Cardiac septum (tissue), 1 donor: ENCODE measurements at regions not wholly inside any gene's neighbourhood (a gene's known extent, or its start where the extent isn't known, plus 50 kb on each side); places are given as distances from the start of the nearest gene placed in this dataset.

ENCODE experiments used
- DNase-seq: peaks from one replicate; pipeline ENCODE4 v3.0.0-alpha.2; 2020; ENCODE audit warnings: low spot score
- intact Hi-C: fragments of 100-400 bp; cut with DNase I; formaldehyde crosslinking; loops from one replicate; pipeline ENCODE4 v1.14.0; 2022
- donor health status: DM: no; HTN: no; CAD: no.

GRCh38 chr1:101605878-101606277 lies 369.1 kb downstream of the S1PR1 start:
- intact Hi-C loops, result no loop called here

DNA sequence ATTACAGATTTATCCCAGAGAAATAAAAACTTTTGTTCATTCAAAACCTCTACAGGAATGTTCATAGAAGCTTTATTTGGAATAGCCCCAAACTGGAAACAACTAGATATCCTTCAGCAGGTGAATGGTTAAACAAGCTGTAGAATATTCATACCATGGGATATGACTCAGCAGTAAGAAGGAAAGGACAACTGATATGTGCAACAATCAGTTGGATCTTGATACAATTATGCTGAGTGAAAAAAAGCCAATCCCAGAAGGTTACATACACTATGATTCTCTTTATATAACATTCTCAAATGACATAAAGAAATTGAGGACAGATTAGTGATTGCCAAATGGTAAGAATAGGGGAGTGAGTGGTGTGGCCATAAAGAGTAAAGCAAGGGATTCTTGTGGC lies 376.7 kb downstream of the S1PR1 start:
- no peak for DNase-seq
- intact Hi-C loops, result no loop called here

More at GRCh38 chr1:101605878-101606277, 369.1 kb downstream of the S1PR1 start:
- no peak for DNase-seq

DNA sequence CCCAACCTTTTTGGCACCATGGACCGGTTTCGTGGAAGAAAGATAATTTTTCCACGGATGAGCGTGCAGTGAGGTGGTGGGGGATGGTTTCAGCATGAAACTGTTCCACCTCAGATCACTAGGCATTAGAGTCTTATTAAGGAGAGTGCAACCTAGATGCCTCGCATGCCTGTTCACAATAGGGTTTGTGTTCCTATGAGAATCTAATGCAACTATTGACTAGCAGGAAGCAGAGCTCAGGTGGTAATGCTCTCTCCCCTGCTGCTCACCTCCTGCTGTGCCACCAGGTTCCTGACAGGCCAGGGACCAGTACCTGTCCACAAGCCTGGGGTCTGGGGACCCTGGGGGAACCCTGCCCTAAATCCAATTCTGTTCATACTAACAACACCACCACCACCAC lies 377.8 kb downstream of the OLFM3 start:
- DNase-seq, result no peak
- intact Hi-C loops, result no loop called here

GRCh38 chr1:101632548-101633272 lies 364.0 kb downstream of the OLFM3 start:
- DNase-seq, result no peak
- intact Hi-C loops, result no loop called here

- DNase-seq, result no peak
- intact Hi-C loops, result no loop called here
Observed at GRCh38 chr1:101645810-101646209, 350.9 kb downstream of the OLFM3 start.

DNA sequence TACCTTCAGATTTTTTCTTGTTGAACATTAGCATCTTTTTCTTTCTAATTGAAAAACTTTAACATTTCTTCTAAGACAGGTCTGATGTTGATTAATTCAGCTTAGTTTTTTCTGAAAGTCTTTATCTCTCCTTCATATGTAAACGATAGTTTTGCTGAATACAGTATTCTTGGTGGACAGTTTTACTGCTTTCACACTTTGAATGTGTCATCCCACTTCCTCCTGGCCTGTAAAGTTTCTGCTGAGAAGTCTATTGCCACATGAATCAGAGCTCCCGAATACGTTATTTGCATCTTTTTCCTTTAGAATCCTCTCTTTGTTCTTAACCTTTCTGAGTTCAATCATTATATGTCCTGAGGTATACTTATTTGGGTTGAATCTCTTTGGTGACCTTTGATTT lies 344.2 kb downstream of the OLFM3 start:
- DNase-seq, result no peak
- intact Hi-C loops, result no loop called here

GRCh38 chr1:101653482-101653946 lies 343.2 kb downstream of the OLFM3 start:
- intact Hi-C loops, result no loop called here

GRCh38 chr1:101664726-101665125 lies 332.0 kb downstream of the OLFM3 start:
- no peak for DNase-seq
- intact Hi-C loops, result no loop called here

More at GRCh38 chr1:101653482-101653946, 343.2 kb downstream of the OLFM3 start:
- DNase-seq, result no peak

DNA sequence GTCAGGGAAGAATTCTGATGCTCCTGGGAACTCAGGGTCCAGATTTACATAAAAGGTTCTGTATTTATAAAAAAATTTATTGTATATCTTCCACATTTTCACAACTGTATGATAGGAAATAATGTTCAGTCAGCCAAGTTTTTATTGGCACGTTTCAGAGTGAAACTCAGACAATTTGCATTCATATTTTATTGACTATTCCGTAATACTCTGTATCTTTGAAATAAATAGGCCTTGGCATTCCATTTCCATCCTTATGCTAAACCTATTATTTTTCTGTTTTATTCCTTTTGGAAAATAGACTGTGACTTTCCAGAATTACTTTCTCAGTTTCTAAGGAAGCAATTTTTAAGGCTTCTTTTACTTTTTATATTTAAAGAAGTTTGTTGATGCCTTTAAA lies 329.0 kb downstream of the OLFM3 start:
- intact Hi-C loops, result no loop called here

DNA sequence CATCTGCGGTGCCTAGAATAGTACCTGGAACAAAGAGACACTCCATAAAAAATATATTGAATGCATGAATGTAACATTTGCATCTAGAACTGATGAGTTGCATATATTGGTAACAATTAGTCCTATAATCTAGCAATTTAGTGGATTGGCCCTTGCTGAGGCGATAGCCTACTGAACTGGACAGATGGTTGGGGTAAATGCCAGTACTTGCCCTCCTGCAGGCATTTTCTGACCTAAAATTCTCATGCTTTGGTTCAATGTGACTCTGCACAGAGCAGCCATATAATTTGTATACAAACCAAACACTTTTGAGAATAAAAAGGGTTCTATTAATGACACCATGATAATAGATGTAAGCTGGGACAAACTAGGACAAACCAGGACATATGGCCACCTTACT lies 313.6 kb downstream of the OLFM3 start:
- no peak for DNase-seq
- intact Hi-C loops, result no loop called here

More for the DNA sequence above, 329.0 kb downstream of the OLFM3 start:
- no peak for DNase-seq

- no peak for DNase-seq
- intact Hi-C loops, result no loop called here
Observed at GRCh38 chr1:101683561-101683960, 313.2 kb downstream of the OLFM3 start.

- DNase-seq, result no peak
- intact Hi-C loops, result no loop called here
Observed at GRCh38 chr1:101697072-101697471, 299.7 kb downstream of the OLFM3 start.

DNA sequence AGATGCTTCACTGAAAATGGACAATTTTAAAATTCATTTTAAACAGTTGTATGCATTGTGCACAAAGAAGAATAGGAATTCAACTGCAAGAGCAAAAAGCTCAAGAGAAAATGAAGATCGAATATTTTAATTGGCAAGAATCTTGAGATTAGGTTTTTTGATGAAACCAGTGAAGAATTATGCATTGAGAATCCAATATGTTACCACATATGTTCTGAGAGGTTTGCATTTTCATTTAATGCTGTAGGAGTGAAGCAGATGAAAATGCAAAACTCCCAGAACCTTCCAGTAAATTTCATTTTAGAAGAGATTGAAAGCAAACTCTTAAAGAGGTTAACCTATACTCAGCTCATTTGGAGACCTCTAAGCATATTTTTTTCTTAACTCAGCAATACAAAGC lies 298.0 kb downstream of the OLFM3 start:
- DNase-seq, result no peak

GRCh38 chr1:101704895-101705294 lies 291.8 kb downstream of the OLFM3 start:
- intact Hi-C loops, result no loop called here
- no peak for DNase-seq

More for the DNA sequence above, 298.0 kb downstream of the OLFM3 start:
- intact Hi-C loops, result no loop called here

GRCh38 chr1:101706366-101706765 lies 290.4 kb downstream of the OLFM3 start:
- DNase-seq, result no peak
- intact Hi-C loops, result no loop called here

- intact Hi-C loops, result no loop called here
Observed at GRCh38 chr1:101709721-101710120, 287.0 kb downstream of the OLFM3 start.

GRCh38 chr1:101713760-101714159 lies 283.0 kb downstream of the OLFM3 start:
- intact Hi-C loops, result no loop called here
- no peak for DNase-seq

More at GRCh38 chr1:101709721-101710120, 287.0 kb downstream of the OLFM3 start:
- no peak for DNase-seq

DNA sequence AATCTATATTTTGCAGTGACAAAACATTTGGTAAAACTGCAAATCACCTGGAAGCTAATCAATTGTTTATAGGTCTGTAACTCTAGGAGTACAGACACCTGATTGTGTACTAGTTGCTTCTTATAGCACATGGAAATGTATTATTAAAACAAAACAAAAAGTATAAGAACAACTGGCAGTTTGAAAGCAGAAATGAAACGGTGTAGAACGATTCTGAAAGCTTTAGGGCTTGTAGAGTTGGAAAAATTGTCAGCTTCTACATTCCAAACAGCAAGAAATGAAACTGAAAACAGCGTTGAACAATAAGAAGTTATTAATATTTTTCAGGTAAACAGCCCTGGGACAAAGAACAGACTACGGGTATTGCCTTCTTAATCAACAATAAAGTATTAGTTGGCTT lies 273.3 kb downstream of the OLFM3 start:
- intact Hi-C loops, result no loop called here
- no peak for DNase-seq

DNA sequence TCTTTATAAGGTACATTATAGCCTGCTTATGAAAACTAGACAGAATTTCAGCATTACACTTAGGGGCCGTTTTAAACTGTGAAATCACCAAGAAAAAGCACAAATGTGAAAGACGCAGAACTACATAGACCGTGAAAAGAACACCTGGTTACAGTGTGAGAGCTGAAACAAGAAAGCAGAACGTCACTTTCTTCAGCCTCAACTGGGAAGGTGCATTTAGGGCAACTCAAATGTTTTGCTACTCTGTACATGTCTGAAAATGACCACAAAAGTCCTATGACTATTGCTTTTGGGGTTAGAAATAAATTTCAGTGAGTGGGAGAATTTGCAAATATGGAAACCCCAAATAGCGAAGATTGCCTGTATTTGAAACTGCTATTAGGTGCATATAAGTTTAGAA lies 268.7 kb downstream of the OLFM3 start:
- intact Hi-C loops, result no loop called here
- no peak for DNase-seq

GRCh38 chr1:101730559-101730958 lies 266.2 kb downstream of the OLFM3 start:
- no peak for DNase-seq
- intact Hi-C loops, result no loop called here

DNA sequence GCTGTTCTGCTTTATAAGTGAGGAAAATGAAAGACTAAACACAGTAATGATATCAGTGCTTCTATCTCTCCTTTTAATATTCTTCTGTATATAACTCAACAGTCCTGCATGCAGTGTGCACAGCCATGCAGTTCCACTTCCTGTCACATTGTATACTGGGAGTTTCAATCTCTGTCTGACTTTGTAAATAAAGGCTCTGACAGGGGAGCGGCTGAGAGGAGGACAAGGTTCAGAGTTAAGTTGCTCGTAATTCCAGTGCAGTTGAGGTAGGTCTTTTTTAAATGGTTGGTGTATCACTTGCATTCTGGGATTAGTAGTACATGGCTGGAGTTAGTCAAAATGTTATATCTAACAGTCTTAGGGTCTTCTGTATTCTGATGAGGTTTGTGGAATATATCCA lies 264.5 kb downstream of the OLFM3 start:
- intact Hi-C loops, result no loop called here

DNA sequence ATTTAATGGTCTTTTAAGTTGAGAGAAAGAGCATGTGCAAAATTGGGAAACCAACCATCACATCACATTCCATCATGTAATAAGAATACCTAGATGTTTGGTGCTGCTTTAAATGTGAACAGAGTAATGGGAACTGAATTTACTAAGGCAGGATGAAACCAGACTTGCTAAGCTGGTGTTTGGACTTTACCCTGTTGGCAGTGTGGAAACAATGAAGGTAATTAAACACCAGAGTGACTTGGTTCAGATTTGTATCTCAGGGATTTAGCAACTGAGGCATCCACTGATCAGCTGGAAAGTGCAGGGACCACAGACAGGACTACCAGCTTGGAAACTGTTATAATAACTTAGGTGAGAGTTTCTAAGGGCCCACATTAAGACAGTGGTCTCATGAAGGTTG lies 263.4 kb downstream of the OLFM3 start:
- no peak for DNase-seq
- intact Hi-C loops, result no loop called here

More for the DNA sequence above, 264.5 kb downstream of the OLFM3 start:
- no peak for DNase-seq
